ENCODE measurements at regions not wholly inside any gene's neighbourhood (a gene's known extent, or its start where the extent isn't known, plus 50 kb on each side); places are given as distances from the start of the nearest gene placed in this dataset.

- no peak for ATAC-seq
- Histone ChIP-seq H3K4me3 (no peak overlapping the region), H3K4me1 (peaks cover 0 to 7% (median 0%) of the 10 kb centered on the region in 3 donors), H3K36me3 (no peaks in the 10 kb centered on the region), H3K27ac (no peak overlapping the region), H3K27me3 (peaks cover 11% of the 10 kb centered on the region), H3K9me3 (no peaks in the 10 kb centered on the region)
- WGBS, 2 donors (ENCODE audit: low coverage in 1 of 2), result 75 to 91% methylated on average over 4 to 5 of the region's 5 CpGs
- TF ChIP-seq CTCF (IDR thresholded peaks at IDR 0.05) (no peak), EP300 (IDR thresholded peaks at IDR 0.05) (no peak), POLR2AphosphoS5 (IDR thresholded peaks at IDR 0.05) (no peak), POLR2A (IDR thresholded peaks at IDR 0.05) (no peak)
Observed at GRCh38 chr5:159866093-159866492, 50.2 kb upstream of the ADRA1B start.

Measured in gastroesophageal sphincter (tissue), 4 donors.